Stimulated activated CD4-positive, alpha-beta T cell treated with anti-CD3 and anti-CD28 coated beads, Interleukin-2, amount 100 ng/mL, for 48 hours (primary cell): ENCODE measurements at regions not wholly inside any gene's neighbourhood (a gene's known extent, or its start where the extent isn't known, plus 50 kb on each side); places are given as distances from the start of the nearest gene placed in this dataset.
"Not testable (repeated sequence)": the region's sequence is repeated elsewhere in the genome, so short reads cannot be mapped to it uniquely, and the experiment has no call there.

Experiments used
- DNase-seq, 2 donors: peaks; one replicate each; pipeline ENCODE4 v3.0.0-alpha.2; 2020

- DNase-seq, result not testable (repeated sequence)
Observed at GRCh38 chr7:75201606-75202079, 109.3 kb downstream of the GTF2IRD2B start.

GRCh38 chr7:75205367-75206085 lies 113.1 kb downstream of the GTF2IRD2B start:
- DNase-seq, result not testable (repeated sequence)

- not testable (repeated sequence) for DNase-seq
Observed at GRCh38 chr7:75215460-75215859, 123.1 kb downstream of the GTF2IRD2B start.

GRCh38 chr7:75216963-75217362 lies 124.6 kb downstream of the GTF2IRD2B start:
- DNase-seq, result not testable (repeated sequence)

GRCh38 chr7:75226102-75226501 lies 133.7 kb downstream of the GTF2IRD2B start:
- DNase-seq, result not testable (repeated sequence)

GRCh38 chr7:75229558-75229957 lies 137.2 kb downstream of the GTF2IRD2B start:
- not testable (repeated sequence) for DNase-seq

GRCh38 chr7:75230558-75230957 lies 138.2 kb downstream of the GTF2IRD2B start:
- not testable (repeated sequence) for DNase-seq

- not testable (repeated sequence) for DNase-seq
Observed at GRCh38 chr7:75235092-75235826, 142.9 kb downstream of the GTF2IRD2B start.

GRCh38 chr7:75235827-75236167 lies 143.4 kb downstream of the GTF2IRD2B start:
- not testable (repeated sequence) for DNase-seq

GRCh38 chr7:75237255-75238187 lies 145.1 kb downstream of the GTF2IRD2B start:
- peak in 1 of 2 donors; percentile 30 for DNase-seq

GRCh38 chr7:75238309-75238708 lies 145.9 kb downstream of the GTF2IRD2B start:
- DNase-seq, result not testable (repeated sequence)

- DNase-seq, result not testable (repeated sequence)
Observed at GRCh38 chr7:75243638-75244037, 151.2 kb downstream of the GTF2IRD2B start.

- not testable (repeated sequence) for DNase-seq
Observed at GRCh38 chr7:75248216-75248615, 147.2 kb upstream of the TRIM73 start.

- not testable (repeated sequence) for DNase-seq
Observed at GRCh38 chr7:75254238-75254637, 141.2 kb upstream of the TRIM73 start.

GRCh38 chr7:75257442-75257841 lies 138.0 kb upstream of the TRIM73 start:
- not testable (repeated sequence) for DNase-seq

- not testable (repeated sequence) for DNase-seq
Observed at GRCh38 chr7:75259454-75260003, 135.9 kb upstream of the TRIM73 start.

GRCh38 chr7:75261660-75262059 lies 133.8 kb upstream of the TRIM73 start:
- DNase-seq, result not testable (repeated sequence)

- DNase-seq, result not testable (repeated sequence)
Observed at GRCh38 chr7:75268158-75268557, 127.3 kb upstream of the TRIM73 start.

- not testable (repeated sequence) for DNase-seq
Observed at GRCh38 chr7:75269159-75269558, 126.3 kb upstream of the TRIM73 start.

GRCh38 chr7:75274114-75274513 lies 121.3 kb upstream of the TRIM73 start:
- not testable (repeated sequence) for DNase-seq
